Mesenteric fat pad (tissue), 1 donor: ENCODE measurements at regions not wholly inside any gene's neighbourhood (a gene's known extent, or its start where the extent isn't known, plus 50 kb on each side); places are given as distances from the start of the nearest gene placed in this dataset.
"Not testable (repeated sequence)": the region's sequence is repeated elsewhere in the genome, so short reads cannot be mapped to it uniquely, and the experiment has no call there.

Experiments
- DNase-seq: peaks from one replicate; pipeline ENCODE4 v3.0.0-alpha.2; 2020; ENCODE audit warnings: low spot score
- donor health status: DM: yes; HTN: yes; CAD: no.

DNA sequence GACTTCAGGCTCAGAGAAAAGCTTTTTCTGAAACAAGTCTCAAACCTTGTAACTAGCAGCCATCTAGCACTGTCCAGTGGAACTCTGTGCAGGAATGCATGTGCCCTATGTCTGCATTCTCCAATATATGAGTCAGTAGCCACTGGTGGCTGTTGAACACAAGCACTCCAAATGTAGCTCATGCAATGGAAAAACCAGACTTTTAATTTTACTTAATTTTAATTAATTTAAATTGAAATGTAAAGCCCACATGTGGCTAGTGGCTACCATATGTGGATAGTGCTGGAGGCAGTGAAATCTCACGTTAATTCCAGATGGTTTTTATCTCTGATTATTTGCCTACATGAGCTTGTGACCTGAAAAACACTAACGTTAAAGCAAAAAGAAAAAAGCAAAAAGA lies 225.1 kb downstream of the GATA3 start:
- no peak for DNase-seq

DNA sequence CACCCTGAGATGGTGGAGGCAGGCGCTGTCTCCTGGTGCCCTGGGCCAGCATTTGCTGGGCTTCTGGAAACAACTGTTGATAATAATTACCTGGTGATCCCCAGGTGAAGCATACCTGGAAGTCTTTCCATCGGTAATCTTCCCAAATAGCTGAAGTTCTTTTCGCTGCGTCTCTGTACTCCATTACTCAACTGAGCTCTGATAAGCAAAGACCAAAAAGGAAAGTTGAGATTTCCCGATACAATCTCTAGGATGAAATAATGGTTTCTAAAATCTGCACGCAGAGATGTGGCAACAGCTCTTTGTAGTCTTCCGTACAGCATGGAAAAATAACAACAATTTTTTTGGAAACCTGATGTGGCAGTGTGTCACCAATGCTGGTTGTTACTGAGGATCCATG lies 226.5 kb downstream of the GATA3 start:
- no peak for DNase-seq

DNA sequence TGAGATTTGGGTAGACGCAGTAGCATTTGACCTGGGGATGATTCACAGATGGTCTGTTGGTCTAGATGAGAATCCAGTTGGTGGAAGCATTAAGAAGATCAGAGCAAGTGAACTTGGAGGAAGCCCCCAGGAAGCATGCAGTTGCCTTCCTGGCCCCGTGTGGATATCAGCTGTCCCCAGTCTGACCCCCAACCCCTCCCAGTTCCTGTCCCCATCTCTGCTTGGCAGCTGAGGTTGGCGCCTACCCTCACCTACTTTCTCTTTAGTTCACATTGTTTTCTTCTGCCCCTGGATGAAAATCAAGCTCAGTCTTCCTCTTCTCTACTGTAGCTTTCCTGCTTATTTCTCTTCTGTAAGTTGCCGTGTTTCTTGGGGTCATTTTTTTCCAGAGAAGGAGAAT lies 227.9 kb downstream of the GATA3 start:
- no peak for DNase-seq

DNA sequence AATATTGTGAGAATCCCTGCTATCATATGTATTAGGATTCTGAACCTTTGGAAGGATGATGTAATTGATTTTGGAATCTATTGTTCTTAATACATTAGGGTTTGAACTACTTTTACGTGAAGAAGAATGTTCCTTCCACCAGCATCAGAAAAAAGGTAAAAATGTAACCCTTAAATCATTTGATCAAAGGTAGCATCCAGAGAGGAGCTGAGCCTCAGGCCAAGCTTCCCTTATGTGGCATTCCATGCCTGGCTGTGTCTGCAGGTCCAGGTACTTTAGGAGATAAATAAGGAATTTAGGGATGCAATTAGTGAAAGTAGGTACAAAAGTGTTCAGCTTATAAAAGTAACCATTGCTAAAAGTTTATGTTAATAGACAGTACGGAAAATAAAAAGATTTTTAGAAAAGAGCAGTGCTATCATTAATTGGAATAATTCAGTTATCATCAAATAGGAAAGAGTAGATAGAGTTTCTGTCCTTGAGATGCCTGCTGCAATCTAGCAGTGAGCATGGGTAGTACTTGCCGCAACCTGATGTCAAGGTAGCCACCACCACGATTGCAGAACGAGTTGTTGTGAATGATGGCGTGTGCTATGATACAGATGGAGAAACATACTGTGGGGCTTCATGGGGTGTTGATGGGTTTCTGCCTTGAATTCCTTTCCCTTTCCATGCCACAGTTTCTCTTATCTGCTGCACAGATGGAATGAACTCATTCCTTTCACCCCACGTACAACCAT lies 228.8 kb downstream of the GATA3 start:
- no peak for DNase-seq

DNA sequence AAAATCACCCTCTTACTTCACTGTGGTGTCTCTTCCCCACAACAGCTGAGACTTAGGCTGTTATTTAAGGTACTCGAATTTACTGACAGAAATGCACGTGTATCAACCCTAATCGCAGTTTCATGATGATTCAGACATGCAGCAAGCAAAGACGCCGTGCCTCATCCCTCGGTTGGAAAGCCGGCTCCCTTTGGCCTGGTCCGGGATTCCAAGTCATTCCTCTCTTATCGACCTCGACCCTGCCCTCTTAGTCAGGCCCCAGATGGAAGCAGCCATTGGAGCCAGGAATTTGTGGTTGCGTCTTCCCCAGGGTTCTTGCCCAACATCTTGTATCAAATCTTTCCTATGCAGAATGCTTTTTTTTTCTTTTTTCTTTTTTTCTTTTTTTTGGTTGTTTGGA lies 229.5 kb downstream of the GATA3 start:
- DNase-seq: no peak

DNA sequence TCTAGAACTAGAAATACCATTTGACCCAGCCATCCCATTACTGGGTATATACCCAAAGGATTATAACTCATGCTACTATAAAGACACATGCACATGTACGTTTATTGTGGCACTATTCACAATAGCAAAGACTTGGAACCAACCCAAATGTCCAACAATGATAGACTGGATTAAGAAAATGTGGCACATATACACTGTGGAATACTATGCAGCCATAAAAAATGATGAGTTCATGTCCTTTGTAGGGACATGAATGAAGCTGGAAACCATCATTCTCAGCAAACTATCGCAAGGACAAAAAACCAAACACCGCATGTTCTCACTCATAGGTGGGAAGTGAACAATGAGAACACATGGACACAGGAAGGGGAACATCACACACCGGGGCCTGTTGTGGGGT lies 231.5 kb downstream of the GATA3 start:
- not testable (repeated sequence) for DNase-seq

DNA sequence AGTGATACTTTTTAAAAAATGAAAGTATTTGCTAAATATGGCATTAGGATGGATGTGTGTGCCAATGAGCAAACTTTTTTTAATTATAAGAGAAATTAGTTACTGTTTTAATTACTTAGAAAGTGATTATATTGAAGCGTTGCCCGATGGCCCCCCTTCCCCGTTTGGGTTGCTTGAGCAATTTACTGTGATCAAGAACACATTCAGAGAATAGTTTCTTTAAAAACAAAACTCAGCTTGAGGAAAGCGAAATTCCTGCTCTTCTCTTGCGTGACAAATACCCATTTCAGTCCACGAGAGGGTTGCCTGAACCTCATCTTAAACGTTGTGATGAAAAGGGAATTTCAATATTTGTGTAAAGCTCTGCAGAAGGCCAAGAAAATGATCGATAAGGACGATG lies 234.1 kb downstream of the GATA3 start:
- DNase-seq: no peak

DNA sequence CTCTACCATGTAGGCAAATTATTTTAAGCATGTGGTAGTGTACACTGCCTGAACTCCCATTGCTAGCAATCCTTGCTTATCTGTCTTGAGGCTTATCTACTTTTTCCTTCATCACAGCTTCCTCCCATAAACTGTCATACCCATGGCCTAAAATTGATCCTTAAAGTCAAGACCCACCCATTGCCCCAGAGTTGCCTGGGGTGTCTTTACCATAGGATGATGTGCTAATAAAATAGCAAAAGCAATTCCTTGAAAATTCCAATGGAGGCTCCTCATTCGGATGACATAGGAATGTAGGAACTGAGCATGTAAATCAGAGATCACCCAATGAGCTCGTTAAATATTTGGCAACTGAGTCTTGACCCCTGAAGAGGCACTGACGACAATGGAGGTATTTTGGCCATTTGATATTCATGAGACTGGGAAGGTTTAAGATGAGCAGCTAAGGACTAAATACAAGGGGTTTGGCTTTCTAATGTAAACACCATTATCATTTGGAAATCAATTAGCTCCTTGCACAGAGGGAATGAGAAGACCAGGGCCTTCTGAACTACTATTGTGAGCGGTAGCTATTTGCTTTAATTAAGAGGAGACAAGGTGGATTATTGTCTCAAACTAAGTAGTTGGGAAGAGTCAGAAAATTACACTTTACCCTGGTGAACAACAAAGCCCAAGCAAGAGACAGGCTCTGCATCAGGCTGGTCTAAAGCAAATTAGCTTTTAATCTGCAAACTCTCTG lies 234.9 kb downstream of the GATA3 start:
- no peak for DNase-seq

DNA sequence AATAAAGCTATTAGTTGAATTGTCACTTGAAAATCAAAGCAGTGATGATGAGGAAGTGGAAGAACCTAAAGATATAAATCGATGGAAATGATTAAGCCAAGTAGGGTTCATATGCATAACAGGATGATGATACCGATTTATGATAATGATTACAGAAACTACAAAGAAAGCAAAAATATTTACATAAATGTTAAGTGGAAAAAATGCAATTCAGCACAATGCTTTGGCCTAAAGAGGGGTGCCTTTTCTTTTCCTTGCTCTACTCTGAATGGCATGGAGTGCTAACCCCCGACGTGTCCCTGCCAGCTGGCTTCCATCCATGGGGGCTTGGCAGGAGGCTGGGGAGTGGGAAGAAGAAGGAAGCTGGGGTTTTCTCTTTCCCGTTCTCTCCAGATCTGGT lies 240.3 kb downstream of the GATA3 start:
- DNase-seq: no peak

DNA sequence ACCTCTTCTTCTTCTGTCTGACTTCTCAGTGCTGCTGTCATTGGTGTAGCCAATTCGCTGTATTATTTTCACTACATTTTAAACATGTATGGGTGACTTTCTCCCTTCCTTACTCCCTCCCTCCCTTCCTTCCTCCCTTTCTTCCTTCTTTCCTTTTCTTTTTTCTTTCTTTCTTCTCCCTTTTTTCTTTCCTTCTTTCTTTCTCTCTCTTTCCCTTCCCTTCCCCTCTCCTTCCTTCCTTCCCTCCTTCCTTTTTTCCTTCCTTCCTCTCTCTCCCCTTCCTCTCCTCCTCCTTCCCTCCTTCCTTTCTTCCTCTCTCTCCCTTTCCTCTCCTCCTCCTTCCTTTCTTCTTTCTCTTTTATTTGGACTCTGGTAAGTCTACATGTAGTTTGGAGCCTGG lies 240.8 kb downstream of the GATA3 start:
- DNase-seq: no peak

DNA sequence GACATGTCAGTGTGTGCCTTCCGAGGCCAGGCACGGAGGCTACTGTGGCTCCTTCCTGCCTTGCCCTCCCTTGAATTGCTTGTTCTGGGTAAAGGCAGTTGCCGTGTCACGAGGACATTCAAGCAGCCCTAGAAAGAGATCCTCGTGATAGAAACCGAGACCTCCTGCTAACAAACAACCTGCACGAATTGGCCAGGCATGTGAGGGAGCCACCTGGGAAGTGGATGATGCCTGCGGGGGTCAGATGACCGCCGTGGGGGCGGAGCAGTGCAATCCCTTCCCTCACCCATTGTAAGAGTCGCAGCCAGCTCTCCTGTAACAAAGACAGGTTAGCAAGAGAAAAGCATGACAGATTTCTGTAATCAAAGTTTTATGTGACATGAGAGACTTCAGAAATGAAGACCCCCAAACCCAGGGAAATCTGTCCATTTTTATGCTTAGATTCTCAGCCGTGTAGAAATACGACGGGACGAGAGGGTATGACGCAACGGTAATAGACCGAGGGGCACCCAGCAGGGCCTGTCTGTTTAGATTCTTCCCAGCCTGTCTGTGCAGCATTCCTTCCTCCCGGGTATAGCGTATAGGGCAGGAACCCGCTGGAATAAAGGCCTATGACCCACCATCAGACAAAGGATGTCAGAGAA lies 241.7 kb downstream of the GATA3 start:
- no peak for DNase-seq

DNA sequence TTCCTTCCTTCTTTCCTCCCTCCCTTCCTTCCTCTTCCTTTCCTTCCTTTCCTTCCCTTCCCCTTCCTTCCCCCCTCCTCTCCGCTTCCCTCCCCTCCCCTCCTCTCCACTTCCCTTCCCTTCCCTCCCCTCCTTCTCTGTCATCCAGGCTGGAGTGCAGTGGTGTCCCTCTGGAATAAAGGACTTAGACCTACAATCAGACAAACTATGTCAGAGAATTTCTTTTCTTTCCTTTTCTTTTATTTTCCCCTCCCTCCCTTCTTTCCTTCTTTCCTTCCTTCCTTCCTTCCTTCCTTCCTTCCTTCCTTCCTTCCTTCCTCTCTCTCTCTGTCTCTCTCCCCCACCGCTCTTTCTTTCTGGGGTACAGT lies 242.2 kb downstream of the GATA3 start:
- DNase-seq: no peak

DNA sequence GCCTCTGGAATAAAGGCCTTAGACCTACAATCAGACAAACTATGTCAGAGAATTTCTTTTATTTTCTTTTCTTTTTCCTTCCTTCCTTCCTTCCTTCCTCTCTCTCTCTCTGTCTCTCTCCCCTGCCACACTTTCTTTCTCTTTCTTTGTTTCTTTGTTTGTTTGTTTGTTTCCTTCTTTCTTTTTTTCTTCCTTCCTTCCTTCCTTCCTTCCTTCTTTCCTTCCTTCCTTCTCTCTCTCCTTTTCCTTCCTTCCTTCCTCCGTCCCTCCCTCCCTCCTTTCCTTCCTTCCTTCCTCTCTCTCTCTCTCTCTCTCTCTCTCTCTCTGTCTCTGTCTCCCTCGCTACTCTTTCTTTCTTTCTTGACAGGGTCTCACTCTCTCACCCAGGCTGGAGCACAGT lies 242.6 kb downstream of the GATA3 start:
- no peak for DNase-seq

DNA sequence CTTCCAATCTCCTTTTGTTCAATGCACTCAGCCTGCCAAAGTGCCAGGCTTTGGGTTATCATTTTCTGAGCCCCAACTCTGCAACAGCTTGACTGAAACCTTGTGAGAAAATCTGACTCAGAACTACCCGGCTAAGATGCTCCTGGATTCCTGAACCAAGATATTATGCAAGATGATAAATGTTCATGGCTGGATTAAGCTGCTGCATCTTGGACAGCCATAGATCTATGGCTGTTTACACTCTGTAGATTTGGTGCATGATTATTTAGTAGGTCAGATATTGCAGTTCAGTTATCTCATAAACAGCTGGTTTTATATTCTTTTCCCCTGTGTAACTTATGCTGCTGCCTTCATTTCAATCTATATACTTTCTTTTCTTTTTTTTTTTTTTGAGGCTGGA lies 243.5 kb downstream of the GATA3 start:
- no peak for DNase-seq

DNA sequence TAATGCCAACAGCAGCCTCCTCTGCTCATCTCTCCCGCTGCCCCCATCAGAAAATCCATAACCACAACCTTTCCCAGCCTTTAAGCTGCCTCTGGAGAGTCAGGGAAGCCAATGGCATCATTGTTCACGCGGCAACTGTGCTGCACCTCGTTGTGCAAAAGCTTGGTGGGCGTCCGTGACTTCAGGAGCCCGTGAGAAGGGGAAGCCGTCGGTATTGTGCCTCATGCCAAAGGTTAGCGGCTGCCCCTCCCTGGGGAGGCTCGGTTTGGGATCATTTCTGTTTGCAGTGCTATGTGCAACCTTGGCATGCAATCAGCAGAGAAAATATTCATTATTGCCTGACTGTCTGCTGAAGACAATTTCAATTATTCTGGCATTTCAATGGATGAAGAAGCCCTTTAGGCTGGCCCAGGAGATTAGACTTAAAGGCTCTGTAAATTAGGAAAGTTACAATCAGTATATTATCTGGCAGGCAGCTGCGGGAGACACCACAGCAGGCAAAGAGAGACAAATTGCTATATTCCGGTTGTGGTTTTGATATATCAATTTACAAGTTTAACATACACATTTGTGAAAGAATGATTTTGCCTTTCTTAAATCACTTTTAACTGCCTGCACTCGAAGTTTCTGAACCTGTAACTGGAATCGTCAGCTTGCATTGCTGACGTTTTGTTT lies 244.5 kb downstream of the GATA3 start:
- DNase-seq: no peak

DNA sequence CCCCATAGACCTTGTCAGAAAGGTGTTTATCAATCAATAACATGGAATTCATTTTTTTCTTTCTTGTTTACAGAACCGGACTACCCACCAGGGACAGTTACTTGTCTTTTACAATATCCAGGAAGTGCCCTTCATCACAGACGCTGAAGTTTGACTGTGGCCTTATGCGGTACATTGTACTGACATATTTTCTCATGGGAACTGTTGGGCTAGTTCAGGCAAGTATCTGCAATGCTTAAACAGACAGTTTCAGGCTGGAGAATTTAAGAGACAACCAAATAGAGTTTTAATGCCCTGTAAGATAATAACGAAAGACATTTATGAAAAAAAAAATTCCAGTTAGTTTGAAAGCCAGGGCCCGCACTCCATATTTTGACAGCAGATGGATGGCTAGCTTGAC lies 246.4 kb downstream of the GATA3 start:
- no peak for DNase-seq

DNA sequence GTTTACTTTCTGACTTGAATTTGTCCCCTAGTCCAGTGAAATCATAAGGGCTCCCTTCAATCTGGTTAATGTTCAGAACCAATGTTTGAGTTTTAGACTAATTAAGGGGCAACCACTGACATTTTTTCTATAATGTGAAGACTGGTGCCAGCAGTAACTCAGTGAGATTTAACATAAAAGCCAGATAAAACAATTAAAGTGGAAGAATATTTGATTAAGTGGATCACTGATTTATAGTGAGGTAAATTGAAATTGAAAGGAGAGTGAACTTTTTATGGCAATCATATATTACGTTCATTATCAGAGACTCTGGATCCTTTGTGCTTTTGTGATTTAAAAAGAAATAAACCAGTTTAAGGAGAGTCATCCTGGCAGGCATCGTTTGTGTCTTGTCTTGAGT lies 246.8 kb downstream of the GATA3 start:
- DNase-seq: no peak

DNA sequence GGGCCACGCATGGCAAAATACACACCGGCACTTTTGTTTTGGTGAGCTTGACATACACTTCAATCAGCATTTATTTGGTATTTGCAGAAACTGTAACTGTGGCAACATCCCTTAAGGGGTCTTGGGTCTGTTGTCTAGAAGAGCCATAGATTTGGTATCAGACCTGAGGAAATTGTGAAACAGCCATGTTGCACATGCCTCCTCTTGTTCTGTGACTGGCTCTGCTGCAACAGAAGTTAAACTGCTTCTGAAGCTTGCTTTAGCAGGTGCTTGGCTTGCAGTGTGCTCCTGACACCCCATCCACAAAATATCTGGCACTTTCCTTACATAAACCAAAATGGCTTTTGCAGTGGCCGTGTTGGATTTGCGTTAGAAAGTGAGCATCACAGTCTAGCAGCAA lies 247.3 kb downstream of the GATA3 start:
- no peak for DNase-seq

DNA sequence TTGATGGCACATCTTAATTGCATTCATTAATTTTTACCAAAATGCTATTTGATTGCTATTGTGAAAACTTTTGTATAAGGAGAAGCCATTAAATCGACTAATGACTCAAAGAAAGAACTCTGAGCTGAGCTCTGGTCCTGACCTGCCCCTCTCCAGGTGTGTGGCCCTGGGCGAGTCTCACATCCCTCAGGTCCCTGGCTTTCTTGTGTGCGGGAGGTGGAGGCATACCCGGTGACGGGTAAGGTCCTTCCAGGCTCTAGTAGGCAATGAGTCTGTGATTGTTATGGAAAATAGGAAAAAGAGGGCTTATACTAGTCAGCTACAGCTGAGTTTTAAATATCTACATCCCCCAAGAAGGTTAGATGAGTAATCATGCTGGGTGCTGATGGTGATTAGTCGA lies 248.1 kb downstream of the GATA3 start:
- DNase-seq: no peak

DNA sequence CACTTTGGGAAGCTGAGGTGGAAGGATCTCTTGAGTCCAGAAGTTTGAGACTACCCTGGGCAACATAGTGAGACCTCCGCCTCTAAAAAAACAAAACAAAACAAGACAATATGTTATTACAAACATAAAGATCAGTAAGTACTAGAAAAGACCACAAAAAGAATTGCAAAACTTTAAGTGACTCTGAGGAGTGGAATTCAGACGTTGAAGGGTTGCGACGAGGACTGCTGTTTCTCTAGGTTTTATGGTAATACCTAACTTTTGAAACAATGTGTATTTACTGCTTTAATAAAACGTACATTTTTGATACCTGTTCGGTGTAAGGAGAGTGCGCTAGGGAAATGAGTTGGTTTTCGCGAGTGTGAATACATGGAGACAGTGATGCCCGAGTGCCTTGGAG lies 250.4 kb downstream of the GATA3 start:
- DNase-seq: no peak

DNA sequence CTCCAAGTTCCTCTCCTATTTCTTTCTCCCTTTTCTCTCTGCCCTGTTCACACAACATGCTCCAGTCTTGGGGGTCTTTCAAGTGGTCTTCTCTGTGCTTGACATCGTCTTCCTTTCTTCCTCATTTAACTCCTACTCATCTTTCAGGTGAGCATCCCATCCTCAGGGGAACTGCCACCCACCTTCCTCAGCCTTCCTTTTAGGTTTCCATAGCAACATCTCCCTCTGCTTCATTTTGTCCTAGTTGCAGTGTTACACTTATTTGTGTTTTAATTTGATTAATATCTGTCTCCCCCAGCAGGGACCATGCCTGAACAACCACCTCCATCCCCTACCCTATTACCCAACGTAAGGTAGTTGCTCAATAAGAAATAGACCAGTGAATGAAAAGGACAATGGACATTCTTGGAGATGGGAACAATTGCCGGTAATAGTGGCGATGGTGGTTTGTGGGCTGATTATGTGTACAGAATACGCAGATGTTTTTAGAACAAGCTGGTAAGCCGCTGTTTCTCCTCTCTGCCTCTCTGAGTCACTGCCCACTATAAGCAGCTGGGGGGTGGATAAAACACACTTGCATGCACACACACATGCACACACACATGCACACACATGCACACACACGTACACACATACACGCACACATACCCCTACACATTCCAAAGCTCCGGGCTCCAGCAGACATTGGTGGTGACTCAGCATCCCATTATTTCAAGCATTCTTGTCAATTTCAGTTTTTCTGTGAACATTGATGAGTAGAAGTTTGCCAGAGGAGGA lies 251.6 kb downstream of the GATA3 start:
- no peak for DNase-seq
